ENCODE measurements at regions not wholly inside any gene's neighbourhood (a gene's known extent, or its start where the extent isn't known, plus 50 kb on each side); places are given as distances from the start of the nearest gene placed in this dataset.

DNA sequence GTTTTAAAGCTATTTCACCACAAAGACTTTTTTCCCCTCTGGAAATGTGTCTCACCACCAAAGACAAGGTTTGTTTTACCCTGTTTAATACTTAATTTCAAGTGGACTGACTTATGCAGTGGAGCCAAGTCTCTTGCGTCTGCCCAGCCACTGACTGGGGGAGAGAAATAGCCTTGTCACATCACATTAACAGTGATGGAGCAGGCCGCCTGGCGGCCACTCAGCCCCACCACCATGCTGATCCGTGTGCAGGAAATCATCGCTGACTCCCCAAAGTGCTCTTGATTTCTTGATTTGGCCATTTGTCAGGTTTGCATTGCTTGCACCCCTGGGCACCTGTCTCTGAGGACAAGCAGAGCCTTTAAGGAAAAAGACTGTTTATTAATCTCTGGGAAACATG lies 334.1 kb downstream of the GLRX3 start:
- no peak for DNase-seq

GRCh38 chr10:130470973-130471372 lies 334.8 kb downstream of the GLRX3 start:
- no peak for DNase-seq

GRCh38 chr10:130471486-130471885 lies 335.3 kb downstream of the GLRX3 start:
- DNase-seq, result no peak

DNA sequence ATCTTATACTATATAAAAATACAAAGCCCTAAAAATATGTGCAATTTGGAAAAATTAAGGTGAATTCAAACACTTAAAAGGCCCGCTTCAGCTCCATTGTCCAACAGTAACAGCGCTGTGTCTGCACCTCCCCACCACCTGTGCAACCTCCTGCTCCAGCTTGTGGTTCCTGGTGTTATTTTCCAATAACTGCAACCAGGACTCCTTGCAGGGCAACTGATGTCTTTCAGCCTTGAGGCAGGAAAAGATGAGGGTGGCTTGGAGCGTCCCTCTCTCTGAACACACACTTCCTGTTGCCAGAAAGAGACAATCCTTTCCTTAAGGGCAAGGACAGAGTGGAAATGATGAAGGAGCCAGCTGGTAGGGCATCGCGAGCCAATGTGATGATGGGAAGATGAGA lies 336.0 kb downstream of the GLRX3 start:
- DNase-seq, result no peak

GRCh38 chr10:130474591-130474990 lies 338.4 kb downstream of the GLRX3 start:
- DNase-seq, result no peak

DNA sequence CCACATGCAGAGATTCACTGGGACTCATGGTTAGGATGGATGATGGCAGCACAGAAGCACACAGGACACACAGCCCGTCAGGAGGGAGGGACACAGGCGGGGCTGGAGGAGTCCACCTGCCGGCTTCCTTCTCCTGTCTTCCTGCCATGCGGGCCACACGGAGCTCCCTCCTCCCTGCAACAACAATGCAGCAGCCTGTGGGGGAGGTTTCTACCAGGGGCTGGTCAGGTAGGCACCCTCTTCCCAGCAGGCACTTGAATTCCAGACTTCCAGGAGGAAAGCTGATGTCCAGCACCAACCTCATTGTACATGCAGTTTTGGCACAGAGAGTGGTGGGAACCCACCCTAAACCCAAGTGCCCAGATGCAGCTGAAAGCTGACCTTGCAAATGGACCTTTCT lies 341.2 kb downstream of the GLRX3 start:
- DNase-seq, result no peak

DNA sequence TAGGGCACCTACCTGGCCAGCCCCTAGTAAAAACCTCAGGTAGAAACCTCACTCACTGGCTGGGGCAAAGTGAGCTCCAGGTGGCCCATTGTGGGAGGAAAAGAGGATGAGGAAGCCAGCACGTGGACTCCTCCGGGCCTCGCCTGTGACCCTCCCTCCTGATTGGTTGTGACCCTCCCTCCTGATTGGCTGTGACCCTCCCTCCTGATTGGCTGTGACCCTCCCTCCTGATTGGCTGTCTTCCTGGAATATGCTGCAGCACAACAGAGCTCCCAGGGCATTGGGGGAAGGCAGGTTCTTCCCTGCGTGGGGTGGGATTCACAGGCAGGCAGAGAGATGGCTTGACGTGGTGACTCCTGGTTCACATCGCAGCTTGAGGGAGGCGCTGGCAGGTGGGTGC lies 343.0 kb downstream of the GLRX3 start:
- DNase-seq, result no peak

DNA sequence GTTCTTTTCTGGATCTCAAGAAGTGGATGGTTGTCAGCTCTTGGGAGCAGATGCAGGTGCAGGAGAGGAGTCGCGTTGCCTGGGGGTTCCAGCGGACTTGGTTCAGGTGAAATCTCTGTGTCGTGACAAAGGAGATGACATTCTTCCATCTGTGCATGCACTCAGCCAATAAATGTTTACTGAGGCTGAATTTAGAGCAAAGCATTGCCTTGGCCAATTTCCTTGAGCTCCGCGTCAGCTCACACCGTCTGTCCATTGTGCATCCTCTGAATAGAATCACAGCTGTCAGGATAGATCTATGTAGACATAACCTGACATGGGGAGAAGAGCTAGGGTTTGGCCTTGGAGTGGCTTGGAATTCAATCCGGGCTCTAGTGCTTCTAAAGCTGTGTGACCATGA lies 343.7 kb downstream of the GLRX3 start:
- no peak for DNase-seq

DNA sequence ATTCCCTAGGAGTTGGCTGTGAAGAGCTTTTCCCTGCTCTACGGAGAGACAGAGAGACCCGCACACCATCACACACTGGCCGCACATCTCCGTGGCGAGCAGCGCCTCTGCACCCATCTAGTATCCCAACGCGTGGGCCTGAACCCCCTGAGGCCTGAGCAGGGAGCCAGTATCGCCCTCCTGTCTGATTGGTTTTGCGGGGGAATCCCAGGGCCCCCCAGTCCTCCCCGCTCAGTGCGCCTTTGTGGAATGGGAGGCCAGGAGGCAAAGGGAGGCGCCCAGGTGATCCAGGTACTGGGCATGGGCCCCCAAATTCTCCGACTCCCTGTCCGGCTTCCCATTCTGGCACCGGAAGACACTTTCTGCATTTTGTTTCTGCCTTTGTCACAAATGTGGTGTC lies 344.3 kb downstream of the GLRX3 start:
- no peak for DNase-seq

GRCh38 chr10:130481076-130481930 lies 345.1 kb downstream of the GLRX3 start:
- DNase-seq, result no peak

DNA sequence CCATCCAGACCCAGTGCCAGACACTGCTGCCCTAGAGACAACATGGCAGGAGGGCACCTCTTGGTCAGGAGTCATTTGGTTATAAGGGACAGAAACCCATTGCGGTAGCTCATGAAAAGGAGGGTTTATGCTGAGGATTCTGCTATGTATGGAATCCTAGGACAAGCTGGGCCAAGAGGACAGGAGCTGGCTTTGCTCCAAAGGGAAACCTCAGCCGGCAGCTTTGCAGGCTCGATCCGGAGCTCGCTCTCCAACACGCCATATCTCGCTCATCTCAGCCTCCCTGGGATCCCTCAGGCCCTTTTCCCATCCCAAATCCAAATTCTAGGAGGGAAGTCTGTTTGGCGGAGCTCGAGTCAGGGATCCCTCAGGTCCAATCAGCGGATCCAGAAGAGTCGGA lies 345.7 kb downstream of the GLRX3 start:
- no peak for DNase-seq

GRCh38 chr10:130483691-130484467 lies 347.7 kb downstream of the GLRX3 start:
- no peak for DNase-seq

- no peak for DNase-seq
These were observed 348.4 kb downstream of the GLRX3 start for GRCh38 chr10:130484468-130485180.

GRCh38 chr10:130485236-130485957 lies 349.2 kb downstream of the GLRX3 start:
- DNase-seq, result no peak

DNA sequence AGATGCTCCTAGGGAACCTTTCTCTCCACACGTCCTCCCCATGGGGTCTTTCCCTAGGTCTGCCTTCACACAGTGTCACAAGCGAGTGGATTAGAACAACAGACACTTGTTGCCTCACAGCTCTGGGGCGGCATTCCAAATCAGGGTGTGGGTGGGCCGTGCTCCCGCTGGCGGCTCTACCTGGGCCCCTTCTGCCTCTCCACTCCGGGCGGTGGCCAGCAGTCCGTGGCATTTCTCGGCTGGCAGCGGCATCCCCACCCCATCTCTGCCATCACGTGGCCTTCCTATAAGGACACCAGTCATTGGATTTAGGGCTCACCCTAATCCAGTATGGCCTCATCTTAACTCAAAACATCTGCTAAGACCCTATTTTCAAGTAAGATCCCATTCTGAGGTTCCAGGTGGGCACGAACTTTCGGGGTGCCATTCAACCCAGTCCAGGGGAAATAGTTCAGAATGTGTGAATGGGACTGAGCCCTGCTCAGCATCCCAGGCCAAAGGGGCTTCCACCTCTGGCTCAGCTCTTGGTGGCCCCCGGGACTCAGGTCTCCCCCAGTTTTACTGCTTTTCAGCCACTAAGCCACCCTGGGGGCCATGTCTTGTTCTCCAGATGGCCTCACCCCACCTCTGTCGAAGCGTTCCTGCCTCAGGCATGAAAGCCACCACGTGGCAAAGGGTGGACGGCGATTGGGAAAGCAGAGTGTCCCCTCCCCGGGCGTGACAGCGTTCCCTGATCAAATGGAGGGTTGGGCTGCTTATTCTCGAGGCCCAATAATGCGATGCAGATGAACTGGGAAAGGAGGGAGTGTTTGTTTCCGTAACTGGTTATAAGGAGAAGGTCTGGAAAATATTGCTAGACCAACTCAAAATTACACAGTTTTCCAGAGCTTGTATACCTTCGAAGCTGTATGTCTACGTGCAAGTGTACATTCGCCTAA lies 350.0 kb downstream of the GLRX3 start:
- DNase-seq, result no peak

- no peak for DNase-seq
These were observed 350.7 kb downstream of the GLRX3 start for GRCh38 chr10:130486906-130487305.

DNA sequence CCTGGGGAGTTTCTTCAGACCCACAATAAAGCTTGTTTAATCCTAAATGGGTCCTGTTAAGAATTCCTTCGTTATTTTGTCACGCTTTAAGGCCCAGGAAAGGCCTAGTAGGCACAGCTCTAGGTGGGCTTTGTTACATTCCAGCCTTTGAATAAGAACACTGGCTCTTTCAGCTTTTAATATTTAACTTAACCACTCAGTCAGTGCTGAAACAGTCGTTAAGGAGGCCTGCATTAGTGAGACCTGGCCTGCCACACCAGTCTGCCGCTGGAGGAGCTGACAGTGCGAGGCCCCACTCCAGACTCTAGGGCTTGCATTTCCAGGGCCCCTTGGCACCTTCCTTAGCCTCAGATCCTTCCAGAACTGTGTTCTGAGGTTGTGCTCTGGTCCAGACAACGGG lies 351.4 kb downstream of the GLRX3 start:
- no peak for DNase-seq

DNA sequence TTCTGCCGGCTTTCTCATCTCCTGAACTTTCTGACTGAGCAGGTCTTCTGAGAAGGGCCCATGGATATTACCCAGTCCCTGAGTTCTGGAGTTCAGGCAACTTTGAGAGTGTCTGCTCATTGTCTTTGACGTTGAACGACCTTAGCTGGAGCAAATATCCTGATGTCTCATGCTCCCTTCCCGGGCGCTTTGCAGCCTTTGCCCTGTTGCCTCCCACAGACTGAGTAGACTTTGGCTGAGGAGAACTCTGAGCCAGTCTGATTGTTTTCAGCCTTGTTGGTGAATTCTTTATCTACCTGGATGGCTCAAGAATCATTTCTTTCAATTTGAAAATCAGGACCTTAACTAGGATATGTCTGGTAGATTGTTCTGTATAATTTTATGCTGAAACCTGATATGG lies 353.7 kb downstream of the GLRX3 start:
- DNase-seq, result no peak

DNA sequence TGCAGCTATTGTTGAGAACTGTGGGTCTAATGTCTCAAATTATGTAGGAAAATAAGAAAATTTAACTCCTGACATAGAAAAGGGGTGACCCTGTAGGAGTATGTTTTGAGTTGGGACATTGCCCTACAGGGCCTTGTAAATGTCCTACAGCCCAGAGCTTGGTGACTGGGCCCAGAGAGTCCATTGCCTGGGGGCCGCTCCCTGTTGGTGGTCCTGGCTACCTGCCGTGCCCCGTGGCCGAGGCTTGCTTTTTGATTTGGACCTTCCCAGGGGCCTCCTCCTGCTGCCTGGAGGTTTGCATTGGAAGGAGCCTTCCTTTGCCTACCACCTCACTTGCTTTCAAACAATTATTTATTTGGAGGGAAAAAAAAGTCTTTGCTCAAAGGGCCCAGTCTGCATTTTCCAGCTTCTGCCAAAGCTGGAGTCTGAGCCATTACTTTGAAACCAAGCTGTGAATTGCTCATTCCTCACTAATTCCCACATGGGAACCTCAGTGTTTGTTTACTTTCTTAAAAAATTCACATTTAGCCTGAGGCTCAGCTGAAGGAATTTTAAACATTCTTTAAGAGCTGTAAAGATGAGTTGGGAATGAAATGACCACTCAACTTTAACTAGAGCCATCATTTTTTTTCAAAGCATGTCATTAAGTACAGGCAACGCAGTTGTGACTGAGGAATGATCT lies 355.0 kb downstream of the GLRX3 start:
- no peak for DNase-seq

DNA sequence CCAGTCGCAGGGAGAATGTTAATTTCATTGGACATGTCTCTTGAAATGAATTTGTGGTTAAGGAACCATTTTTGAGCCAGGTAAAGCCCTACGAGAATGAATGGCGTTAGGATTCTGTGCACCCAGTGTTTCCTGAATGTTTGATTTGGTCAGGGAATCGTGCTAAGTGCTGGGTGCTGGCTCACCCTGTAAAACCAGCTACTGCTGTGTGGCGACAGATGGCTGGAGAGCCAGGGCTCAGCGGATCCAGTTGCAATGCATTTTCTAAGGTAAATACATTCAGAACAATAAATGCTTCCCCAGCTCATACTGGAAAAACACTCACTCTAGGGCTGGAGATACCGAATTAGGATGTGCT lies 355.5 kb downstream of the GLRX3 start:
- no peak for DNase-seq

DNA sequence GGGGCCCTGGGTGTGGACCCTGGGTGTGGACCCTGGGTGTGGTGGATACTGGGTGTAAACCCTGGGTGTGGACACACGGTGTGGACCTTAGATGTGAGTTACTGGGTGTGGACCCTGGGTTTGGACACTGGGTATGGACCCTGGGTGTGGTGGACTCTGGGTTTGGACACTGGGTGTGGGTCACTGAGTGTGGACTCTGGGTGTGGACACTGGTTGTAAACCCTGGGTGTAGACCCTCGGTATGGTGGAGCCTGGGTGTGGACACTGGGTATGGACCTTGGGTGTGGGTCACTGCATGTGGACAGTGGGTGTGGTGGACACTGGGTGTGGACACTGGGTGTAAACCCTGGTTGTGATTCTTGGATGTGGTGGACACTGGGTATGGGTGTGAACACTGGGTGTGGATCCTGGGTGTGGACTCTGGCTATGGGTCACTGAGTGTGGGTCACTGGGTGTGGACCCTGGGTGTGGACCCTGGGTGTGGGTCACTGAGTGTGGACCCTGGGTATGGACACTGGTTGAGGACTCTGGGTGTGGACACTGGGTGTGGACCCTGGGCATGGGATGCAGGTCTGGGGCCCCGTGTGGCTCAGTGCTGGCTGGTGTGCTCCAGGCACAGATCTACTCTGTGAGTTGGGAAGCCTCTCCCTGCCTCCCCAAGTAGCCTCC lies 356.2 kb downstream of the GLRX3 start:
- DNase-seq, result no peak

Data from Kasumi-1 (cell line).